GM12872 (cell line): ENCODE measurements at regions not wholly inside any gene's neighbourhood (a gene's known extent, or its start where the extent isn't known, plus 50 kb on each side); places are given as distances from the start of the nearest gene placed in this dataset.

Experiments used
- TF ChIP-seq, protein P1 (sequence below): IDR thresholded peaks from 3 replicates; pipeline ENCODE4 v1.5.1; 2011; ENCODE audit warnings: low read depth, mild to moderate bottlenecking, low read length, moderate library complexity; ENCODE audit not compliant: insufficient read depth

- TF ChIP-seq, protein P1, sequence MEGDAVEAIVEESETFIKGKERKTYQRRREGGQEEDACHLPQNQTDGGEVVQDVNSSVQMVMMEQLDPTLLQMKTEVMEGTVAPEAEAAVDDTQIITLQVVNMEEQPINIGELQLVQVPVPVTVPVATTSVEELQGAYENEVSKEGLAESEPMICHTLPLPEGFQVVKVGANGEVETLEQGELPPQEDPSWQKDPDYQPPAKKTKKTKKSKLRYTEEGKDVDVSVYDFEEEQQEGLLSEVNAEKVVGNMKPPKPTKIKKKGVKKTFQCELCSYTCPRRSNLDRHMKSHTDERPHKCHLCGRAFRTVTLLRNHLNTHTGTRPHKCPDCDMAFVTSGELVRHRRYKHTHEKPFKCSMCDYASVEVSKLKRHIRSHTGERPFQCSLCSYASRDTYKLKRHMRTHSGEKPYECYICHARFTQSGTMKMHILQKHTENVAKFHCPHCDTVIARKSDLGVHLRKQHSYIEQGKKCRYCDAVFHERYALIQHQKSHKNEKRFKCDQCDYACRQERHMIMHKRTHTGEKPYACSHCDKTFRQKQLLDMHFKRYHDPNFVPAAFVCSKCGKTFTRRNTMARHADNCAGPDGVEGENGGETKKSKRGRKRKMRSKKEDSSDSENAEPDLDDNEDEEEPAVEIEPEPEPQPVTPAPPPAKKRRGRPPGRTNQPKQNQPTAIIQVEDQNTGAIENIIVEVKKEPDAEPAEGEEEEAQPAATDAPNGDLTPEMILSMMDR: no peak
These were observed 140.9 kb downstream of the CCT6B start for GRCh38 chr17:34820248-34820801.

DNA sequence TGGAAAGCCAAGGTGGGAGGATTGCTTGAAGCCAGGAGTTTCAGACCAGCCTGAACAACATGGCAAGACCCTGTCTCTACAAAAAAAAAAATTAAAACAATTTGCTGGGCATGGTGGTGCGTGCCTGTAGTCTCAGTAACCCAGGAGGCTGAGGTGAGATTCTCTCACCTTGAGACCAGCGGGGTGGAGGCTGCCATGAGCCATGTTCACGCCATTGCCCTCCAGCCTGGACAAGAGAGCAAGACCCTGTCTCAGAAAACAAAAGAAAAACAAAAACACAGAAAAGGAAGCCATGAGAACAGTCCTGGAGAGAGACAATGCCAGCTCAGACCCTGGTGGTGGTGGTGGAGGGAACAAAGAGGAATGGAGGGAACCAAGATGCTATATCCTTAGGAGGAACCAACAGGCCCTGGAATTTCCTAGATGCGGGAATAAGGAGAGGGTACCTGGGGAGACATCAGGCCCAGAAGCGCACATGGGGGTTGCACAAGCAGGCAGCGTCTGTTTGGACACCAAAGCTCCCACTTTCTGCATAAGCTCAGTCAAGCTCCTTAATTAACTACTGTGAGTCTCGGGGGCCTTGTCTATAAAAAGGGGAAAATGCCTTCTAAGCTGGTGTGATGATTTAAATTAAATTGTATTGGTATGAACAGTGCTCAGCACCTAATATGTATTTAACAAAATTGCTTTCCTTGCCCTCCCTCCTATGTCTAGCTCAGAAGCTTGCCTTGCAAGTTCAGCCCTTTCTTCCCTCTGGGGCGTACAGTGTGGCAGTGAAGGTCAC lies 143.8 kb downstream of the CCT6B start:
- TF ChIP-seq, protein P1: no peak

DNA sequence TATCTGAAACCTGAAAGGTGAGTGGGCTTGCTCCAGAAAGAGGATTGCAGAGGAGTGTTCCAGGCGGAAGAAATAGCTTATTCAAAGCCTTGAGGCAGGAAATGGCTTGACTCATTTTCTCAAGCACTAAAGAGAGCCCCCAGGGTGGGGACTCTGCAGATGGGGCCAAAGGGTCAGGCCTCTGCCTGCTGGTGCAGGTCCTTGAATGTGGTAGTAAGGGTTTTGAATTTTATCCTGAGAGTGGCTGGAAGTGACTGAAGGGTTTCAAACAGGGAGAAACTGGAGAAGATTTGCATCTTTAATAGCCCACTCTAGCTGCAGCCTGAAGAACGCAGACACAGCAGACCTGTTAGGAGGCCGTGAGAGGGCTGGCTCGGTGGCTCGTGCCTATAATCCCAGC lies 144.4 kb downstream of the CCT6B start:
- TF ChIP-seq, protein P1: no peak

DNA sequence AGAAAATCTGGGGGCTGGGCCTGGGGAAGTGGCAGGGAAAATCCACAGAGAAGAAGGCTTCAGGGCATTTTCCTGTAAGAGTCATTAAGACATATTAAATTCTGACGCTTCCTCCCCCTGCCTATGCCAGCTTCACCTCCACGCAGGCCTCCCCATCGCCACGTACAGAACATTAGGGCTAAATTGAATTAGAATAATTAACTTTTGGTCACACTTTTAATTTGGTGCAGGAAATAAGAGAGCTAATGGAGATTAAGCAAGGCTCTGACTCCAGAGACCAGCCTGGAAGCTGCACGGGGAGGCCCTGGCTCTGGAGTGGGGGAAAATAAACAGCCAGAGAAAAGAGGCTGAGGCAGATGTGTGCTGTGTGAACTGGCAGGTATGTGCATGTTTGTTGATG lies 148.0 kb downstream of the CCT6B start:
- TF ChIP-seq, protein P1: no peak

DNA sequence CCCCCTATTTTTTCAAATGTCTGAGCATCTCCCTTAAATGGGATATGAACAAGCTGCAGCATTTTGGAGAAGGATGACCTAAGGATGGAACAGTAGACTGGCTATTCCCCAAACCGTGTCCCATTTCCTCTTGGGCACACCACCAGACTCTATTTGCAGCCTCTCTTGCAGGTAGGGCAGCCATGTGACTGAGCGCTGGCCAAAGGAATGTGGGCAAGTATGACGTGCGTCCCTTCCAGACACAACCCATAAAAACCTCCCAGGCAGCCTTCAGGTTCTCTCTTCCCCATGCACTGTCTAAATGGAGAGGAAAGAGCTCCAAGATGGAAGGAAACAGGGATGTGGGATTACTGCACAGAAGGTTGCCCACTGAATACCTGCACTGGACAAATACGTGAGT lies 149.7 kb downstream of the CCT6B start:
- TF ChIP-seq, protein P1: no peak

- TF ChIP-seq, protein P1: no peak
These were observed 160.6 kb downstream of the CCT6B start for GRCh38 chr17:34800661-34801060.

GRCh38 chr17:34799751-34800150 lies 161.5 kb downstream of the CCT6B start:
- TF ChIP-seq, protein P1: no peak
